Retina (tissue), 1 donor: ENCODE measurements at regions not wholly inside any gene's neighbourhood (a gene's known extent, or its start where the extent isn't known, plus 50 kb on each side); places are given as distances from the start of the nearest gene placed in this dataset.

ENCODE experiments used
- DNase-seq: peaks from one replicate; pipeline ENCODE4 v3.0.0-alpha.2; 2016

DNA sequence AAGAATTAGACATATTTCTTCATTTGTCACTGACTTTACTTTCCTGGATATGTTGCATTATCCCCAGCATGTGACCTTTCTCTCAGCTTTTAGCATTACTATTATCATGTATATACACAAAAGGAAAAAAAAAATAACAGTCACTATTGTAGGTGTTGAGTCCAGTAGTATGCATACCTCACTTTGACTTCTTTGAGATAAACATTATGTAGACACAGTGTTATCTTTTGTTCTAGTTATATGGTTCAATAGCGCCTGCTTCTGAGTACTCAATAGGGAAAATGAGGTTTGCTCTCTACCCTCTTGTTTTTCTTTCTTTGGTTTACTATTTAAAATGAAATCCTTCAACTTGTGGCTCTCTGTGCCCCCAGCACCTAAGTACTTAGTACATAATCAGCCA is 409.6 kb upstream of the PKN2 start:
- DNase-seq = no peak

DNA sequence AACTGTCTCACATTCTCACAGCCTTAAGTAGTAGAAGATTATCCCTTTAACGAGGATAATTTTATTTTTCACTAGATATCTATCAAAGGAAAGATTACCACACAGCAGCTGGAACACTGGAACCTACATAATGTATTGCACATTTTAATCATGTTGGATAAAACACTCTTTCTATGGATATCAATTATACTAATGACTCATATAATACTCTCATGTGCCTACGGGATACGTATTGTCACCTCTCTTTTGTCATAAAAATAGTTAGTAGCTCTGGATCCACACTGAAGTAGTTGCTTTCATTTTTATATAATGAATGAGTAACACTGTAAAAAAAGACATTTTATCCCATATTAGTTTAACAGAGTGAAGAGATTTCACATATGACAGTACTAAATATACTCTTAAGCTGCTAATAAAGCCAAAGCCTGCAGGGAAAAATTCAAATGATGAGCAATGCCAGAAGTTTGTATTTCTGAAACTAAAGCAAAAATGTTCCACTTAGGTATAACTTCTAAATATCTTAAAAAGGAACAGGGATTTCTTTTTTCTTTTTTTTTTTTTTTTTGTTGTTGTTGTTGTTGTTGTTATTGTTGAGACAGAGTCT is 408.7 kb upstream of the PKN2 start:
- DNase-seq = no peak

DNA sequence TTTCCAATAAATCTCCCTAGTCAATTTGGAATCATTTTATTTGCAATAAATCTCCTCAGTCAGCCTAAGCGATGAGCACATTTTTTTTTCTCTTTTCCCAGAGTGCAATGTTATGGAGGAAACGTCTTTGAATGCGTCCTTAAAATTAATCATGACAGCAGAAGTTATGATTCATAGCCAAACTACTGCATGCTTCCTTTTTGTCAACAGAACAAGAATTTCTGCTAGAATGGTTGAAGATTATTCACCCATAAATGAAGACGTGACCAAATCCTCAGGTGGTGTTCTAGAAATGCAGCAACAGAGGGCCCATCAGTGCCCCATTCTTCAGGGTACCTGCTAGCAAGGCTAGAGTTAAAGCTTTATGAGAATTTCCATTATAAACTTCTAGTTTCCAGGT is 407.9 kb upstream of the PKN2 start:
- no peak for DNase-seq

DNA sequence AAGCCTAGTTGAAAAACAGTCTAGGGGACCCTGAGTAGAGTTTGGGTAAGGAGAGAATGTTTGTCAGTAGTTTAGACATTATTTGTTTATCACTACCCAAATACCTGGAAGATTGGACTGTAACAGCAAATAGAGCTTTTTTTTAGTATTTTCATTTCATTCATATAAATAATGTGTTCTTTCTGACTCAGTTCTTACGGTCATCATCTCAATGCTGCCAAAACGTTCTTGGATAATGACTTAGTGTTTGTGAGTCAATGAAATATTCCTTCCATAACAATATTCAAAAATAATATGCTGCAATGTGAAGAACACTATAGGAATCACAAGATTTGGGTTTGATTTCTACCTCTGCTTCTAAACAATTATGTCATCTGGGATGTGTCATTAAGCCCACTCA is 400.0 kb upstream of the PKN2 start:
- DNase-seq = no peak

DNA sequence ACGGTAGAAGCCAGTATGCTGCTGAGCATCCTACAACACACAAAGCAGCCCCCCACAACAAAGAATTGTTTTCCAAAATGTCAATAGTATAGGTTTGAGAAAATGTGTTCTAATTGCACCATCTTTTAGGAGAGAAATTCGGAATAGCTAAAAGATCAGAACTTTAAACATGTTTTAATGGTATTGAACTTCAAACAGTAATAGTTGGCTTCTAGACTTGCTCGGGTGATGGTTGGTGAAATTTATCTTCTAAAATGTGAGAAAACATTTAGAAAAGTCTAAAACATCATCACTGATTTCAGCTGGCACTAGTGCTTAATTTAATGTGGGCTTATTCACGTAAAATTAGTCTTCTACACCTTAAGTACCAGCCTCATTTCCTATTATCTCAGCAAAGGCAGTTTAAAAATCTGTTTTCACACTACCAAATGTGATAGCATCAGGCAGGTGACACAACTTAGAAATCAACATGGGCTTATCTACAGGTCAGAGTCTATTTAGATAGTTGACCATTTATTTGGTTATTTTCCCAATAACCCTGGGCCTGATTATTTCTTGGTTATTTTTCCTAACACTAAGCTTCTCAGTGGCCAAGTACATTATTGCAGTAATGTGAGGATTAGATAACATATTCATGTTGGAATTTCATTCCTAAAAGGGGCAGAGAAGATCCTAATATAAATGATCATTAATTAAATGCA is 399.3 kb upstream of the PKN2 start:
- DNase-seq = no peak

DNA sequence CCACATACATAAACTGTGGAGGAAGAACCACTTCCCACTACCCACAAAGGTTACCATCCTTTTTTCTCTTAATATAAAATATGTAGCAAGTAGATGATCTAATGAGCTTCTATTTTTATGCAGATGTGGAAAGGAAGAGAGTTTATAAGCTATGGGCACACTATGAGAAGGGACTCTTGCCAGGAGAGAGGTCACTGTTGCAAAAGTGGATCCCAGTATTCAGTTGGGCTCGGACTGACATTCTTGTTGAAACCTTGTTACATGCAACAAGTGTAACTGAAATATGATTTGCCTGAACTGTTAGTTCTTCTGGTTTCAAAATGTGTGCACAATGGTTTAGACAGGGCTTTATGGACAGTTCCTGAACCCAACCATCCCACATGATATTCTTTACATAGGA is 397.4 kb upstream of the PKN2 start:
- DNase-seq = no peak

DNA sequence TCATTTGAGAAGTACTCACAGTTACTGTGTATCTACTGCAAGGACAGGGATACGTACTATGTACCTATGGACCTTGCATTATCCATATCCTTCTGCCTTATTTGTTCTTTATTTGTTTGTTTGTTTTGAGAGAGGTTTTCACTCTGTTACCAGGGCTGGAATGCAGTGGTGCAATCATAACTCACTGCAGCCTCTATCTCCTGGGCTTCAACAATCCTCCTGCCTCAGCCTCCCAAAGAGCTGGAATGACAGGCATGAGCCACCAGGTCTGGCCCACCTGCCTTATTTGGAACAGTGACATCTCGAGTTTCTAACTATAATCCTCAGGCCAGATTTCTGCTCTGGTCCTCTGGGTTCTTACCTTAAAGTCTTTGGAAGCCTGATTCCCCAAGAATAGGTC is 395.5 kb upstream of the PKN2 start:
- DNase-seq = no peak

DNA sequence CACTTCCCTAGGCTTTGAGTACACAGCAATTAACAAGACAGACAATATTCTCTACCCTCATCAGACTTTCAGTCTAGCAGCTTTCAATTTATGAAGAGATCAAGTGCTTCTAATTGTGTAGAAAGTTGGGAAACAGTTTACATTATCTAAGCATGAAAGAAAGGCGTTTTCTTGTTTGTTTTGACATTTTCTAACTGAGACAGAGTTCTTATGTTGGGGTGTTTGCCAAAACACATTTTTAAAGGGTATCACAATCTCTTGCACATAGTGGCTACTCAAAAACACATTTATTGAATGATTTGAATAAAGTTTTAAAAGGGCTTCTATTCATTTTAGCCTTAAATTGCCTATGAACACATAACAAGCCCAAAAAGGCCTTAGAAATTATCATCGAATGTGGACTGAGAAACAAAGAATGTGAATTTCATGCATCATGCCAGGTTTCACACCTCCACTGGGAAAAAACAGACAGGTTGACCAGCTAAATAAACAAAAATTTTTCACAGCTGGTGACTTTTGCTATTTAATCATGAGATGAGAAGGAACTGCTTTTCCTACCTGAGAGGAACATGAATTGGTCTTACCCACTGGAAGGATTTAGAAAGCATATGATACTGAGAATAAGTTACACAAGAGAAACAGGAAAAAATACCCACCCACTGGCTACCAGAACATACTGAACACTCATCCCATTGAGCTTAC is 394.5 kb upstream of the PKN2 start:
- no peak for DNase-seq

DNA sequence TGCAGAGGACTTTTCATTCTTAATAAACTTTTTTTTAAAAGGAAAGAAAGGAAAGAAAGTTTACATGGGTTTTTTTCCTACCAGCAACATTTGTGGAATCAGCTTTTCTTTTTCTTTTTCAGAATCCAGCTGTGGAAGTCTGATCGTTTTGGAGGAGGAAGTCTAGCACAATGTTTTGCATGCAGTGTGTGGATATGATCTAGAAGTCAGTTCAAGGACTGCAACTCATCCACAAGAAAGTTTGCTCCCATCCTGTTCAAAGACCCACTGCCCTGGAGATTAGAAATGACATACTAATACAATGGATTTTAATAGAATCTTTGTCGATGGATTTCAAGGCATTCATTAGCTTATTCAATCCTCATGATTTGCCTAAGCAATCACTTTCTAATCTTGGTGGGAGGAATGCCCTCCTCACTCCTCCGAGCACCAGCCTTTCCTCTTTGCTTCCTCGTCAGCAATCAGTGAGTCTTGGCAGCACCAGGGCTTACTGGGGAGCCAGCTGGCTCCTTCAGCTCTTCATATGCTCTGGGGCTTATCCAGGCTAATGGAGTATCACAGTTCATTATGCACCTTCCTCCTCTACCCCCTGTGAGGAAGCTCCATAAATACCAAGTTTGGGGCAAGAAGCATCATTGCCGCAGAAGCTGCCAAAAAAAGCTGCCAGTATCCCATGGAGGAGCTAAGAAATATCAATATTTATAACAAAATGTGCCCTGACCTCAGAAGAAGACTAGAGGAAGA is 392.3 kb upstream of the PKN2 start:
- peak; percentile 6 for DNase-seq

DNA sequence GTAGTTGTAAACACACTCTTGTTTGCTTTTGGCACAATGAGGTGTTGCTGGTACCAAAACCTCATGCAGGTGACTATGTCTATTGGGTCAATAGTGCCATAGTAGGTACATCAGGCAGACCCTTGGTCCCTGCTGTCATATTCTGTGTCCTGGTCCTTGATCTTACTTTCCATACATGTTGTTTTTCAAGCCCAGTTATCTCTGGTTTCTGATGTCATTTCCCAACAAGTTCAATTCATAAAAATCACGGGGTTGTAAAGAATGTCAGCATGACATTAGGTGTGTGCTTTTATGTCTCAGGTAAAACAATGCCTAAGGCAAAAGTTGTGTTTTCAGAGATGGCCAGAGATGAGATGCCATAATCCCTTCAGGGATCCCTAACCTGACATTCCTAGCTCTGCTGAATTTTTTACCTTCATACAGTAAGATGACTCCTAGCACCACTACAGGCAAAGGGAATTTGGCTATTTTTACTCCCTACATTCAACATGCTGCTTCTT is 390.3 kb upstream of the PKN2 start:
- DNase-seq = no peak

DNA sequence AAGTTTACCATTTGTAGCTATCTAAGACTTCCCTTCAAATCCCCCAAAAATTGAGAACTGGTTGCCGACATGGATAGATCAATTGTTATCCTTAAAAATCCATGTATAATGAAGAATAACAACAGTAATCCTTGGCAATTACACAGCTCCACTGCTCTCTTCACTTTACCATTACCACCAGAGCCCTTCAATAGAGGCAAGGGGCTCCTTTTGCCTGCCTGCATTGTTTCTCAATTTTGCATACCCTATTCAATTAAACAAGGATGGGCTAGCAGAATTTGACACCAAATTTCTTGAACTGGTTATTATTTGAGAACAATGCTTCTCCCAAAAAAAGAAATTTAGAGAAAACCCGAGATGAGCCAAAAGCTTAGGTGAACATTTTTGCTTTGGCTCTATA is 387.8 kb upstream of the PKN2 start:
- no peak for DNase-seq

DNA sequence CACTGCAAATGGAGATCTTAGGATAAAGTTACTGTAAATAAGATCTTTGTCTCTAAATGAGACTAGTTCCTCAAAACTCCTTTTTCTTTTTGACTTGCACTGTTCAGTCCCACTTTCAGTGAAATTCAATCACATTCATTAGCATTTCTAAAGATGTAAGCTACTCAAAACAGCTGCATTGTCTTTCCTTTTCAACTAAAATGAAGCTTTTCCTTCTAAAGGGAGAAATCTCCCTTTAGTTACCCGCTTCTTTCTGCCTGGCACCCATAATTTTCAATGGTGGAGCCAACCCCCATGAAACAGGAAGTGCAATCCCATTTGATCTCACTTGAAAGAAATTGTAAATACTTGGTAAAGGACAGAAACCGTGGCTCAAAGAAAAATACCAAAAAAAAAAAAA is 387.4 kb upstream of the PKN2 start:
- no peak for DNase-seq

DNA sequence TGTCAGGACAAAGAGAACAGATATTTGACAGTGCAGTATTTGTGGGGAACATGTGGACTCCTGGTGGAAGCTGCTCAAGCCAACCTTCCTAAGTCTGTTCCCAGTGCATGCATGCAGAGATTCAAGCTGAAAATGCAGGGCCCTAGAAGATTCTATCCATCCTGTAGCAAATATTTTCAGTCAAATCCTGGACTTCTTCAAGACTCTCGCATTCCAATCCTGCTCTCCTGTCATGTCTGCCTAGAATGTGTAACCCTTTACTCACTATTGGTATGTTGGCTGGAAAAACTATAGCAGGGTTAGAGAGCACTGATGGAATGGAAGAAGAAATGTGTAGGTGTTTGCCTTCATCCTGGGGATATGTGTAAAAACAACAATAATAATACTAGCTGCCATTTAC is 385.6 kb upstream of the PKN2 start:
- no peak for DNase-seq

DNA sequence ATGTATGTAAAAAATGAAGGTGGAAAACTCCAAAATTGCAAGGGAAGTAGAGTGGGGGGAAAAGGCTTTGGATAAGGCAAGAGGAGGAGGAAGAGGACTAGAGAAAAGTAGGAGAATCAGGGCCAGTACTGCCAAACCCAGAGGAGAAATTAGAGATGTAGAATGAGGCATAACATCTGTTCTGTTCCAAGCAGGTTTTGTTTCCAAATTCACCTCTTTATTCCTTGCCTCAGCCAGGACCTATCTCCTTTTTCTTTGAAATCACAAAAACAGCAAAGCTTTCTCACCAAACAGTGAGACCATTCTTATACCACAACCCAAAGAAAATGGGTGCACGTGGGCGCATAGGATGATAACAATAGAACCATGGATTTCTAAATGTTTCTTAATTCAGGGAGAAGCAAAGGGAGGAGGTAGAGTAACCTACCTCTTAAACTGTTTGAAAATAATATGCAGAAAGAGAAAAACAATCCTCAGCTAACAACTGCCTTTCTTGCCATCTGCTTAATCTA is 383.3 kb upstream of the PKN2 start:
- no peak for DNase-seq

DNA sequence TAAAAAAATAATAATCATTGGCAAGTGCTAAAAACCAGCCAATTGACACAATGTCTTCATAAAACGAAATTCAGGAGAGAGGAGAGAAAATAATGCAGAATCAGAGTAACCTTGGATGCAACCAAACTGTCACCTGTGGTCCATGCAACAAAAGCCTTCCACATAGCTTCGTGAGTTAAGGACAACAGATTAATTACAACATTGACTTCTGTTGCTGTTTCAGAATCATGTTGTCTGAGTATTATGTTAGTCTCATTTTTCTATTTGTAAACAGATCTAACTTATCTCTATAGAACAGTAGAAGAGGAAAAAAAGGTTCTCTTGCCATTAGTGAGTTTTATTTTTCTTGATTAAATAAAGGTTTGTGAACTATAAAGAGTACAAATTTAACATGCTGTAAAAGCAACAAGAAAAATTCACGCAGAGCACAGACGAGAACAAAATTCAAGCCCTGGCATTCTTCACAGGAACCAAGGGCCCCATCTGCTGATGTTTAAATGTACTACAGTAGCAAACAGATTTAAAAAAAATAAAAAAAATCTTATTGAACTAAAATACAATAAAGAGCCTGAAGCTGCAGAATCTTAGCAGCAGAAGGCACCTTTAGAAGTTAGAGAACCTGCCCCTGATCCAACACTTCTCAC is 381.1 kb upstream of the PKN2 start:
- DNase-seq = peak; percentile 24

DNA sequence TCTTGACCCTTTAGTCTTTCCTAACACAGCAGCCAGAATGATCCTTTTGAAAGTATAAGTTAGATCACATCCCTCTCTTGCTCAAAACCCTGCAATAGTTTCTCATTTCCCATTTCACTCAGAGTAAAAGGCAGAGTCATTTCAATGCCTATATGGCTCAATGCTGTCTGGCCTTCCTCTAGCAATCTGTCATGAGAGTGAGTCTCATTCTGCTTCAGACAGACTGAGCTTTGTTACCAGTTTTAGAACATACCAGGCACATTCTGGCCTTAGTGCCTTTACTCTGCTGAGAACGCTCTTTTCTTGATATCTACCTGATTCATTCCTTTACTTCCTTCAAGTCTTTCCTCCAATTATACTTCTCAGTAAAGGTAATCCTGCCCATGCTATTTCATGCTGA is 372.8 kb upstream of the PKN2 start:
- no peak for DNase-seq

DNA sequence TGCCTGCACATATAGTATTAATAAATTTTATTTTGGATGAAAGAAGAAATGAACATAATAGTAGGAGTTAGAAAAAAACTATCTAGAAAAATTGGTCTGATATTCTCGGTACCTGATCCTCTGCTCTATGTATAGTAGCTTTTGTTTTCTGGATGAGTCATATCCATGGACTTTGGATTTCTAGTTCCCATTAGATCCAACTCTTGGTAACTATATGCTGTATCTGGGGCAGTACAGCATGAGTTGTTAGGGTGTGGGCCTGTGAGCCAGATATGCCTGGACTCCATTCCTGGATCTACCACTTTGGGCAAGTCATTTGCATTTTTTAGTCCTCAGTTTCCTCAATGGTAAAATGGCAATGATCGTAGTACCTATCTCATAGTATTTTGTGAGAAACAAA is 372.2 kb upstream of the PKN2 start:
- no peak for DNase-seq

DNA sequence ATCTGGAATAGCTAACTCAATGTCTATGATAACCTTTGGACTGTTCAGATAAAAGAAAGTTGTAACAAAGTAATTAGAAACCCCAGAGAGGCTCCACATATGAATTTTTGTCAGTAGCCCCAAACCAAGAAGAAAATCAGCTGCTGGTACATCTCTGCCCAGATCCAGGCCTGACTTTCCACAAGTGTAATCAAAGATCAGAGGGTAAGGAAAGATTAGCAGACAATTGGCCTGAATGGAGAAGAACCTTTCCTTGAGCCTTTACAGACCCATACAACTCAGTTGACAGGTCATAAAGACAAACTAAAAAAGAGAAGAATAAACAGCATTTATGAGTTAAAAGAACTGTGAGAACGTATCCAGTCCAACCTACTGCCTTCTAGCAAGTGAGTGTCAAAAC is 366.7 kb upstream of the PKN2 start:
- no peak for DNase-seq

DNA sequence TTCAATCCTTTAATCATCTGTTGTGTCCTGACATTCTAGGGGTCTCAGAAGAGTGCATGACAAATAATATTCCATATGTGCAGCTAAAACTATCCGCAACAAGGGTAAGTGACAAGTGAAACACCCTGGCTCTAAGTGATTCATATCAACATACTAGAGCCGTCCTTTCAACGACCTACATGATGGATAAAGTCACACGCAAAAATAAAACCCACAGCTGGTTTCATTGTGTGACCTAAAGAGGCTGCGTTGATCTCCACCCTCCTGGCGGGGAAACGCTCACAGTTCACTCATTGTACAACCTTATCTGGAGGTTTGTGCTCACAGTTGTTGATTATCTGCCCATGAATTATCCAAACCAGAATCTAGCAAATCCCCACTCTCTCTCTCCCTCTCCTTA is 365.3 kb upstream of the PKN2 start:
- no peak for DNase-seq

DNA sequence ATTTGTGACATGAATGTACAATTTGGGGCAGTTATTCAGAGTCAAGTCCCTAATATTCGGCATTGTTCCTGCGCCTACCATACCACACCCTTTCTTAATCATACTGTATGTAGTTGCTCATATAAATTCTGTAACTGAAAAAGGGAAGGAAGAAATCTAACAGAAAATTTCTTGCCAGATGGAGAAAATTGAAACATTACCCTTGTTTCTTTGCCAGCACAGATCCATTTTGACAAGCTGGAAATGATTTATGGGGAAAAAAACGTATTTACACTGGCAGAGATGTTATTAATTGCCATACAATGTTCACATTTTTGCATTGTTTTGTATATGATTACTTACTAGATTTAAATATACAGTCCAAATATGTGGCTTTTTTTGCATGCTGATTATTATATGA is 363.8 kb upstream of the PKN2 start:
- DNase-seq = no peak

DNA sequence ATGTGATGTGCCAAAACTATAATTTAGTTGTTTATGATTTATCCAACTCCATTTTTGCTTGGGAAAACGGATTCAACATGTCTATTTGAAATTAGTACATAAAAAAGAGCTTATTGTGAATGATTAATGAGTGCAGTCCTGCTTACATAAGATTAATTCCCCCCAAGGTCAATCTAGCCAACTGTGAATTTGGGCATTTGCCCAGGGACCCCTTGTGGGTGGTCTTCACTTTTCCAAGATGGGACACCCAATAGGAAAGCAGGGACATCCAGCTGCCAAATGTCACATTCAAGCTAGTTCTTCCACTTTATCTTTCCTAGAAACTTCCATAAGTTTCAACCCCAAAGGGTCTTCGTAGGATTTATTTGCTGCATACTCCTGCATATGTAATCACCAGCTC is 362.4 kb upstream of the PKN2 start:
- DNase-seq = no peak

DNA sequence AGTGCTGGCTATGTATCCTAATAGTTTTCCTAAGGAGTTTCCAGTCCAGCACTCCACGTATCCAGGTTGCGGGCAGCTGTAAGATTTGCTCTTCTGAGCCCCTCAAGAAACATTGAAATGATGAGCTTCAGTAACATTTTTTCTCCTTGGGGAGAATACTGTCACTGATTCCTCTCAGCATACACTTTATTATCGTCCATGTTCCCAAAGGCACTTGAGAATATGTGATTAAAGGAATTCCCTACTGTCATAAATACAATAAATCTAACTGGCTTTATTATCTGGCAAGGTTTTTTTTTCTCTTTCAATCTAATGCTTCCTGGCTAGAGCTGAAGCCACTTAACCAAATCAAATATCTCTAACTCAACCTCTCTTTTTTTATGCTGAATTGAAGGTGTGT is 359.2 kb upstream of the PKN2 start:
- DNase-seq = no peak
